IPS DF 19.7 (cell line): ENCODE measurements at regions not wholly inside any gene's neighbourhood (a gene's known extent, or its start where the extent isn't known, plus 50 kb on each side); places are given as distances from the start of the nearest gene placed in this dataset.
"Not testable (repeated sequence)": the region's sequence is repeated elsewhere in the genome, so short reads cannot be mapped to it uniquely, and the experiment has no call there.

Experiments used
- DNase-seq: peaks from one replicate; pipeline ENCODE4 v3.0.0-alpha.2; 2013; ENCODE audit warnings: low read depth, low spot score

DNA sequence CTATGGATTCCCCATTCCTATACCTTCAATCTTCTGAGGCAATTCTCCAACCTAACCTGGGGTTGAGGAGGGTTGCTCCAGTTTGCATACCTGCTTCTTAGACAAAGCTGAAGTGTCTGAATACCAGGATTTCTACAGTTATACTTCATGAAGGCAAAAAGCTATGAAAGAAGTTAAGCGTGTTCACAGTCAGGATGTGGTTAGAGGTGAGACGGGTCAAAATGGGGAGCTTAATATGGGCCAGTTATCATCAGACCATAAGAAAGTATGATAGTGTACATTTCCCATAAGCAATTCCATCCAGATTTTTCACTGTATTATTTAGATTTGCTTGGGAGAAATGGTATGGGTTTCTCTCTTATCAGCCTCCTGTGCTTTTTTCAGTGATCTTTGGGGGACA lies 156.9 kb upstream of the FER start:
- no peak for DNase-seq

DNA sequence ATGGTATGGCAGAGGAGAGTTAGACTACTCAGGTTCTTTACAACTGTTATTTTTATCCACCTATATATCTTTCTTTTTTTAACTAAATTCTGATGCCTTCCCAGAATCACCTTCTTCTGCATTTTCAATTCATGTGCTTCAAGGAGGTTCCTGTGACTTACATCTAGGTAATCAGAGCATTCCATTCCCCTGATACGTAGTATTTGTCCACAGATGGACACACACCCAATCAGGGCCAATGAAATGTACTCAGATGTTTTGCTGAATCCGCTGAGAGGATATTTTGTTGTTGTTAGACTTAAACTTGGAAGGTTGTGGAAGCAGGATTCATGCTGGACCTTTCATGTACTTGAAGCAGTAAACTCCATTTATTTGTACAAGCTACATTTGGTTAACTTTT lies 159.4 kb upstream of the FER start:
- no peak for DNase-seq

DNA sequence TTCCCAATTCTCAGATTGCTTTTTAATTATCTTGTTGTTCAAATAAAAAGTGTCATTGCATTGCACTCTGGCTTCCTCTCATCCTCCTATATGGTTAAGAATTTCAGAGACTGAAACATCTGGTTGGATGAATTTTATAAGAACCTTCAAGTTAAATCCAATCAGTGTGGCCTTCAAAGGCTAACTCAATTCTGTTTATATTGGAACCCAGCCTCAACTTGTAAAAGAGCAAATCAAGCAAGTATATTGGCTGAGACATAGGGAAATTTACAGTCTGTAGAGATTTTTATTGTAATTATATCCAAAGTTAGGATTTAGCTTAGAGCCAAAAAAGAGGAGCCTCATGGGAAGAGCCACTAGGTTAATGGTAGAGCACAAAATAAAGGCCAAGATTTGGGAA lies 159.9 kb upstream of the FER start:
- DNase-seq = no peak

DNA sequence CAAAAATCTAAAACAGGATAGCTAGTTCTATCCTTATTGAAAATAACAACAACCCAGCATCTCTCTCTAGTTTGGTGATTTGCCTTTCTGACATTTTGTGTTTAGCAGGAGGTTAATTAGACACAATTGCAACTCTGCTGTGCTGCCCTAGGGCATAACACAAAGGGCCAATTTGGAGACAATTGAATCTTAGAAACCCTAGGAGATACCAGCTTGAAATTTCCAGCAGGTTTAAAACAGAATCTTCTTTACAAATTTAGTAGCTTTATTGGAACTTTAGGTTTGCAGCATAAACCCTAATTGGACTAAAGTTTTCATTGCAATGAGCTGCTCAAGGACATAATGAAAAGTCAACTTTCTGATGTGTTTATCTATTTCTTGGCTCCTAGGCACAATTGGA lies 166.7 kb upstream of the FER start:
- DNase-seq = no peak

DNA sequence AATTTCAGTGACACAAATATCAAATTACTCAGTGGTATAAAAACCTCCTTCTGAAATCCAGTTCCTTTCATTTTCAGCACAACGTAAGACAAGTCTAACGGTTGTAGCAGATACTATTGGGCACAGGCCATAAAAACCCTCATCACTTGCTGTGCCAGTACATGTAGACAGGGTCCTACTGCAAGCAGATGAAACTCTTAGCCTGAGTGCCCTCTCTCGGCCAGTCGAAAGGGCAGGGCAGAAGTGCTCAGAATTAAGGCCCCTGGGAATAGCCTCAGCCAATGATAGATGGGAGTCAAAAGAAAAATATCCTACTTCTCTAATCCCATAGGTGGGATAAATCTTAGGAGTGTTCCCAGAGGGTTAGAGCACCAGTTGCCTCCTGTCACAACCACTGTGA lies 168.5 kb upstream of the FER start:
- no peak for DNase-seq

DNA sequence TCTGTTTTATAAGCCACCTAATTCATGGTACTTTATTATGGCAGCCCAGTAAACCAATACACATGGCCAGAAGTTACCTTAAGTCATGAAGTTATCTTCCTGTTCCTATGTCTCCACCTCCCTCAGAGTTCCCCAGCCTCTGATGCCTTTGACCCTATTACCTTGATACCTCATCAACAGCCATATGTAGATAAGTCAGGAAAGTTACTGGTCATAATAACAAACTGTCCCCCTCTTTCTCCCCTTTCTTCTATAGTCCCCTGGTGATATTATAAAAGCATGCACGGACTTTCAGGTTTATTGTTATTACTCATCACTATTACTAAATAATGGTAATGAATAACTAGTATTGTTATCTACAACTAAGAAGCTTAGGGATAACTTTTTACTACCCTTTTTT lies 168.9 kb upstream of the FER start:
- DNase-seq = no peak

DNA sequence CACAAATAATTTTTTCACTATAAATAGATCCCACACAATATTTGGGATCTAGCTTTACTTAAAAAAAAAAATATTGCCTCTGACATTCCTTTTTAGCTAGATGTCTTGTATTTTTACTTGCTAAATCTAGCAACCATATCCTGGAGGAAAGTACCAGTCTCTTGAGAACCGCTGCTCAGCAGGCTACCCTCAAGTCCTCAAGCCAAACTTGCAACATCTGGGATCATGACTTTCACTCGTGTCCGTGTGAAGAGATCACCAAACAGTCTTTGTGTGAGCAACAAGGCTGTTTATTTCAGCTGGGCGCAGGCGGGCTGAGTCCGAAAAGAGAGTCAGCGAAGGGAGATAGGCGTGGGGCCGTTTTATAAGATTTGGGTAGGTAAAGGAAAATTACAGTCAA lies 180.3 kb upstream of the FER start:
- DNase-seq = no peak

DNA sequence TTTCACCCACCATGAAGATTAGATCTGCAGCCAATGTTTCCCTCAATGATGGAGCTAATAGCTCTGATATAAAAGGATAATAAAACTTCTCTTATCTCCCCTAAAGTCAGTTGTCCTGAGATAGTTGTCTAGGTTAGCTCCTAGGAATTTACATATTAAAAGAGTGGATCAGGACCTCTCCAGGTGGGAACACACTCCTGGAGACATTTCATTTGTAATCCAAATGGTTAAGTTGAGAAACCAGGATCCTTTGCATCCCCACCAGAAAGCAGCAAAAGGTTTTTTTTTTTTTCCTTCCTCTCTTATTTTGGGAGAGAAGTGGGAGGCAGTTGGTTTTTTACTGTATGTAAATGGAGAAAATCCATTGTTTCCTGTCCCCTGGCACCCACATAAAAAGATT lies 182.5 kb upstream of the FBXL17 start:
- no peak for DNase-seq

DNA sequence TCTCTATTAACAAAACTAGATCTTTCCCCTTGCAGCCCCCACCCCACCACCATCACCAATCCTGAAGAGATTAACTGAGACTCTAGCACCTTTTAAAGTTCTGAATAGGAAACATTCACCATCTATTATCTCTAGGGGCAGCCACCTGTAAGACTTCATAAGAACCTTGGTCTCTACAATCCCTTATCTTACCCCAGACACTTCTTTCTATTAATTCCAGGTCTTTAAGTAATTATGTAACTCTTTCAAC lies 180.2 kb upstream of the FBXL17 start:
- DNase-seq = no peak

DNA sequence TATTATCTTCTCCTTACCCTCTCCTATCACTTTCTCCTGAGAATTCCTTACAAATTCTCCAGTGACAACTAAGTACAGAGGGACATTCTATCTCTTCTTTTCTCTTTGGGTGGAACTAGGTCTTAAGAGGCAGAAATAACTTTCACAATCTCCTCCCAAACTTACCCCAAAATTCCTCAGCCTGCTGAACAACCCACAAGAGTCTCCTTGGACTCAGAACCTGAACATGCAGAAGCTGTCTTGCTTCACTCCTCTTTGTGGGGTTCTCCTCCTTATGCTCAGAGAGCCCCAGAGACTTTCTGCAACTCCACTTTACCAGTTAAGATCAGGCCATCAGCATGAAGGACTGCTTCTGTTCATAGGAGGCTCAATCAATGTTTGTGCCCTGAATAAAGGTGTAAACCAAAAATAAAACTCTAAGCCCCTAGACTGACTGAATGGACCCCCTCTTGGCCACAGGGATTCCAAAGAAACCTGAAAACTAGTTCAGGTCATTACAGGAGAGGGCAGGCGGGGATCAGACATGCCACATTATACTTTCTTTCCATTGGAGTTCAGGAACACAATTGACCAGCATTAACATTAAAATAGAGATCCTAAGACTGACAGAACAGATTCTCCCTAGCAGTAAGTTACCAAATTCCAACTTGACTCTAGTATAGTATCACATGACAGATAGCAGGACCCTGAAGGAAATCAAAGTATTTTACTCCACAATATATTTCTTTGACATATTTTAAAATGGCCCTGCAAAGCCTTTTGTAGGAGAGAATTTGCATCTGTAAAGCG lies 179.7 kb upstream of the FBXL17 start:
- DNase-seq = peak; percentile 56

DNA sequence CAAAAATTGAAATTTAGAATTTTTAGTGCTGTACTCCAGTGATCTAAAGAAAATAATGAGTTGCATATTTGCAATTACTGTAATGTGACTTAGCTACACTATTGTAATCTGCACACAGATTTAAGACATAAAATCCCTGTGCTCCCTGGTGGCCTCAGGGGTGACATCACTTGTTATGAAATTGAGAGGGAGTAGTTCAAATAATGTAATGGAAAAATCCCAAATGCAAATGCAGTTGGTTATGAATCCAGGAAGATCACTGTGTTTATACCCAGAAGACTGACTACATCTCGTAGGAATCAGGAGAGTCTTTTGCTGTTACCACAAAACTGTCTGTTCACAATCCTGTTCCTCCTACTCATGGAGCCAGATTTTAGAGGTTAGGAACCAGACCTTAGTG lies 178.7 kb upstream of the FBXL17 start:
- DNase-seq = no peak

DNA sequence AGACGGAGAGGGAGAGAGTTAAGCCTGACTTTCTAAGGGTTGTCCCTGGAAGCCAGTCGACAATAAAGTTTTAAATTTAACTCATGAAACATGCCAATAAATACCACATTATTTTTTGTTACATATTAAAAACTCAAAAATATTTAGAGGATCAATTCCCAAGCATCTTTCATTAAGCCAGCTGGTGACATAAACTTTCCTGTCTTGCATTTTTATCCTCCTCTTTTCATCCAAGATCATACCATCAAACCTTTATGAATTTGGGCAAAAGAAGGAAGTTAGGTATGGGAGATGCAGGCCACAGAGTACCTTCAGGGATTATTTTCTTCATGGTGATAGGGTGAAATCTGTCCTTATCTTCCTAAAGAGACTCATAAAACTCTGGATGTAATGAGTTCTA lies 178.3 kb upstream of the FBXL17 start:
- no peak for DNase-seq

DNA sequence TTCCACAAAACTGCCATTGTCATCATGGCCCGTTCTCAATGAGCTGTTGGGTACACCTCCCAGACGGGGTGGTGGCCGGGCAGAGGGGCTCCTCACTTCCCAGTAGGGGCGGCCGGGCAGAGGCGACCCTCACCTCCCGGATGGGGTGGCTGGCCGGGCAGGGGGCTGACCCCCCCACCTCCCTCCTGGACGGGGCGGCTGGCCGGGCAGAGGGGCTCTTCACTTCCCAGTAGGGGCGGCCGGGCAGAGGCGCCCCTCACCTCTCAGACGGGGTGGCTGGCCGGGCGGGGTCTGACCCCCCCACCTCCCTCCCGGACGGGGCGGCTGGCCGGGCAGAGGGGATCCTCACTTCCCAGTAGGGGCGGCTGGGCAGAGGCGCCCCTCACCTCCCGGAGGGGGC lies 176.9 kb upstream of the FBXL17 start:
- not testable (repeated sequence) for DNase-seq

DNA sequence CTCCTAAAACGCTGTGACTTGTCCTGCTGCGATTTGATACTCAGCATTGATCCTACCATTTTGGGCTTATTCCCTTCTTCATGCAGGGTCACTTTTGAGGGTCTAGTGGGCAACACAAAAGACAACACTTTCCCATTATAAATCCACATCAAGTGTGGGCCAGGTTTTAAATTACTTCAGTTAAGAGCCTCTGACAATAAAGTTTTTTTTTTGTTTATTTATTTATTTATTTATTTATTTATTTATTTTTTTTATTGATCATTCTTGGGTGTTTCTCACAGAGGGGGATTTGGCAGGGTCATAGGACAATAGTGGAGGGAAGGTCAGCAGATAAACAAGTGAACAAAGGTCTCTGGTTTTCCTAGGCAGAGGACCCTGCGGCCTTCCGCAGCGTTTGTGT lies 176.2 kb upstream of the FBXL17 start:
- not testable (repeated sequence) for DNase-seq

DNA sequence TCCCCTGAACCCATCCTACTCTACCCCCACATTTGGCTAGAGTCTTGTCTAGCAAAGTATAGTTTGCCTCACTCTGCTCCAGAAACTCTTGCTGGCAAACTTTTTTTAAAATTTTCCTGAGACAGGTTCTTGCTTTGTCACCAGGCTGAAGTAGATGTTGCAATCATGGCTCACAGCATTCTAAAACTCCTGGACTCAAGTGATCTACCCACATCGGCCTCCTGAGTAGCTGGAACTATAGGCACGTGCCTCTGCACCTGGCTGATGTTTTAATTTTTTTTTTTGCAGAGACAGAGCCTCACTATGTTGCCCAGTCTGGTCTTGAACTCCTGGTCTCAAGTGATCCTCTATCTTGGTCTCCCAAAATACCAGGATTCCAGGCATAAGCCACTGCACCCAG lies 175.8 kb upstream of the FBXL17 start:
- DNase-seq = no peak

DNA sequence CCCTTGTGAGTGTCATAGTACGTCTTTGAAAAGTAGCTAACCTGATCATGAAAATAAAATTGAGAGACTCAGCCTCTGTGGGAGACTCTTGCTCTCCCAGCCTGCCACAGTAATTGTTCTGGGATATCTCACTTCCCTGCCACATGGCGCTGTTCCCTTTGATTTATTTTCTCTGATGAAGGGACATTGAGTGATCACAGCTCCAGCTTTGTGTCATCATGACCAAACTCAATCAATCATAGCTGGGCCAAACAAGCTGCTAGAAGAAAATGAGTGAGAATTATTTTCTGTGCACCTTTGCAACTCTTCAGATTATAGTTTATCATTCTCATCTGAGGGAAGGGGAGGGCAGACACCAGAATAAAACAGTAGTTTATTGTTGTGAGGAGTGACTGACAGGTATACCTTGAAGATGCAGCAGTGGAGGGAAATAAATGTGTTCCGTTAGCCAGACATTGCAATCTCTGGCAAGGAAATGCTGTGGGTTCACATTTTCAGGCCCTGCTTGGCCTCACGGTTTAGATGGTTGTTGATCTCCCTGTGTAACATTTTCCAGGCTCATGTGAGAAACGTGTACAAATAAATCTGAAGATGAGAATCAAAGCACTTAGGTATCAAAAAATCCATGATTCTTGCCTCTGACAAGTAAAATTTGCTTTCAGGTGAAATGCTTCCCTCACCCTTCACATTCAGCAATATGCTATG lies 174.7 kb upstream of the FBXL17 start:
- DNase-seq = no peak

DNA sequence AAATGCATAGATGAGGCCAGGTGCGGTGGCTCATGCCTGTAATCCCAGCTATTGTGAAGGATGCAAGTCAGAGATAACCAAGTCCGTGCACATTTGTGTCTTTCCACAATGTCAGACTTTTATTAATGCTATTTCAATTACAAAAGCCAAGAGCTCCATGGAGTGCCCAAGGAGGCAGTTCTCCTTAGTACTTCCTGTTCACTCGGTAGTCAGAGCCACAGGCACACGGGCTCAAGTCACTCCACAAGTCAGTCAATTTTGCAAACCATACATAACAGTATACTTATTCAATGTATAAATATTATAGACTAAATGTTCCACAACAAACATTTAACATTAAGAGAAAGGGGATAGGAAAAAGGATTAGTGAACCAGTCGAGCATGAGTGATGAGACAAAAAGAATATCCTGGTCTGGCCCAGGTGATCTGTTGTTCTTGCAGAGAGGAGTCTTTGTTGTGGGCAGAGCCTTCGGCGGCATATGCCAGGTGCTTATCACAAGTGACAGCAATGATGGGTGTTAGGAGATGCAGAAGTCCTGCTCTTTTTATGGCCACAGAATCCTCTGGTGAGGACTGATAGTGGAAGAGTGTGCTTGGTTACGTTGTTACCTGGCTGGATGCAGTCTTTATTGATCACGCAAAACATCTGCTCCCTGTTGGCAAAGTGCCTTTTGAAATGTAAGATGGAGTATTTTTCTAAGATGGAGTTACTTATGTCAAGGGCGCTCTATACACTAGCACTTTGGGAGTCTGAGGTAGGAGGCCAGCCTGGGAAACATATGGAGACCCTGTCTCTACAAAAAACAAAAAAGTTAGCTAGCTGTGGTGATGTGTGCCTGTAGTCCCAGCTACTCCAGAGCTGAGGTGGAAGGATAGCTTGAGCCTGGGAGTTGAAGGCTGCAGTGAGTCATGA lies 167.0 kb upstream of the FBXL17 start:
- DNase-seq = no peak

DNA sequence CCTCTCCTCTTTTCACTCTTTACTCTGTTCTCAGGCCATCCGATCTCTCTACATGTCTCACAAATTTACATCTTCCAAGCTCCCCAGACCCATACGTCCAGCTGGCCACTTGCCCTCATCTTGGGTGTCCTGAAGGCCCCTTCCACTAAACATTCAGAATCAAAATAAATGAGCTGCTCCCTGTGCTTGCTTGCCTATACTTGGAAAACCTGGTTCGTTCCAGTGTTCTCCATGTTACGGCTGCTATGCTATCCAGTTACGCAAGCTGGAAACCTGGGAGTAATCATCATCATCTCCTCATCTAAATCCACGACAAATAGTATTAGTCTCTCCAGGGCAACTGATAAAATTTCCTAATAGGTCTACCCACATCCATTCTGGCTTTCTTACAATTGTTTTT lies 165.0 kb upstream of the FBXL17 start:
- no peak for DNase-seq

DNA sequence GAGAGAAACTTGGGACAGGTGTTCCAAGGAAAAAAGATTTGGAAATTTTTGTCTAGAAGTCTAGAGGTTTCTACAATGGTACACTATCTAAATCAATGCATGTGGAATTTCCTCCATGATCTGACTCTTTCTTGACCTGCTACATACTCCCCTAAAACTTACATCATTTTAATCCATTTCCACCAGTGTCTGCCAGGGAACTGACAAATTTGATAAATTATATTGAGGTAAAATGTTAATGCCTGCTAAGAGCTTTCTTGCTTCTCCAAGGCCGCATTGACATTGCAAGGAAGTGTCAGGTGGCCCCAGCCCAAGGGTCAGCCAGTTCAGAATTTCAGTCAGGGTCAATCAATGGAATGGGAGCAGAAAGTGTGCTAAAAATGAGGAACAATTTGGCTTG lies 163.4 kb upstream of the FBXL17 start:
- no peak for DNase-seq

DNA sequence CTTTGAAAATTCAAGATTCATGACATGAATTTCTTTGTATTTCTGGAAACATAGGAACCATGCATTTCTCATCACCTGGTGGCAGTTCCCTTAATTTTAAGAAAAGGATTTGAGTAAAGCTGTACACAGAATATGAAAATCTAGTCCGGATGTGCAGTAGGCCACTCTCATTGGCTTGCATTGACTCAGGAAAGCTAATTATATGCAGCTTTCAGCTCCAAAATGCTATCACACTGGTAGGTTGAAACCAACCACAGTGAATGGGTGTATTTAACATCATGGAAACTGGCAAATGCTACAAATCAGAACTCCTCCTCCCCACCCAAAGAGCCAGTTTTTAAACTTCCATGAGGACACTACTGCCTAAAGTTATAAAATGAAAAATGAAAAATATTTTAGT lies 161.6 kb upstream of the FBXL17 start:
- DNase-seq = no peak

DNA sequence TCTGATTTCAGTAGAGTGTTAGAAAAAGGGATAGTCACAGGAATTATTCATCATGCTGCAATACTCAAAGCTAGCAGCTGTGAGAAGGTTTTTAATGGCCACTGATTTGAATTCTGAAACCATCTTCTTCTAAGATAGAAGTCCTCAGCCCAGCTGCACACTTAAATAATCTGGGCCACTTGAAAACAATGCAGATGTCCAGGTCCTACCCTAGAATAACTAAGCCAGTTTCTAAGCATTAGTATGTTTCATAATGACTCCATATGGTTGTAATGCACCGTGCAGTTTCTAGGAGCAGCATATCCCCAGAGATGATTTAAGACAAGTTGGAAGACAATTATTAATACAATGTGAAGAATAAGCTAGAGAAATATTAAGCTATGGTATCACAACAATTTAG lies 159.9 kb upstream of the FBXL17 start:
- DNase-seq = no peak

DNA sequence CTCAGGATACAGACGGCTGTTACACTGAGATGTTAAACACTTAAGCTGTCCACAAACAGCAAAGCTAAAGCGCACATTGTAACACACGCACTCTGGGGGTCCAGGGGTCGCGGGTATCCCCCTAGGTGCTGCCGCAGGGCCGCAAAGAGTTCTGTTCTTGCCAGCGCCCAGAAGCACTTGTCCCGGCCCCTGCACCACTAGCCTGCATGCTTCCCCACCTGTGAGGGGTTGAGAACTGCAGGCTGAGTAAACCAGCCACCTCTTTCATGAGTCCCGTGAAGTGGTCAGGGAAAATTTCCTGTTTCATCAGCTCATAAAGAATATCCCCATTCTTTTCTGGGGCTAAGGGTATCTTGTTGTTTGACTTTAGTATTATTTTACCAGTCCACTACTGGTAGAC lies 154.4 kb upstream of the FBXL17 start:
- DNase-seq = no peak

DNA sequence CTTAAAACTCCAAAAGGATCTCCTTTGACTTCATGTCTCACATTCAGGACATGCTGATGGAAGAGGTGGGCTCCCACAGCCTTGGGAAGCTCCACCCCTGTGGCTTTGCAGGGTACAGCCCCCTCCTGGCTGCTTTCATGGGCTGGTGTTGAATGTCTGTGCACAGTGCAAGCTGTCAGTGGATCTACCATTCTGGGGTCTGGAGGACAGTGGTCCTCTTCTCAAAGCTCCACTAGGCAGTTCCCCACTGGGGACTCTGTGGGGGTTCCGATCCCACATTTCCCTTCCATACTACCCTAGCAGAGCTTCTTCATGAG lies 150.2 kb upstream of the FBXL17 start:
- not testable (repeated sequence) for DNase-seq
